Mammary epithelial cell (primary cell): ENCODE measurements at regions not wholly inside any gene's neighbourhood (a gene's known extent, or its start where the extent isn't known, plus 50 kb on each side); places are given as distances from the start of the nearest gene placed in this dataset.

Experiments used
- CTCF ChIP-seq, 2 donors: IDR thresholded peaks in 1 of 2; conservative IDR thresholded peaks in 1 of 2; 2 replicates each; pipeline ENCODE4 v1.5.1; 2011 to 2012; ENCODE audit warnings: inconsistent platforms in 2 of 2, low read length in 2 of 2, mild to moderate bottlenecking in 2 of 2, control low read depth in 1 of 2, low read depth in 1 of 2; ENCODE audit not compliant: insufficient read depth in 1 of 2; ENCODE audit errors: extremely low read depth in 1 of 2
- EZH2 ChIP-seq: IDR thresholded peaks from 2 replicates; pipeline ENCODE4 v1.6.1; 2012; ENCODE audit warnings: low read length, inconsistent platforms, borderline replicate concordance

DNA sequence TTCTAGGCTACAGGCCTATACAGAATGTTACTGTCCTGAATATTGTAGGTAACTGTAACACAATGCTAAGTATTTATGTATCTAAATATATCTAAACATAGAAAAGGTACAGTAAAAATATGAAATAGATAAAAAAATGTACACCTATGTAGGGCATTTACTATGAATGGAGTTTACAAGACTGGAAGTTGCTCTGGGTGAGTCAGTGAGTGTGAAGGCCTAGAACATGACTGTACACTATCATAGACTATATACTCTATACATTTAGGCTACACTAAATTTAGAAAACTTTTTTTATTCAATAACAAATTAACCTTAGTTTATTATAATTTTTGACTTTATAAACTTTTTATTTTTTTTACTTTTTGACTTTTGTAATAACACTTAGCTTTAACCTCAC lies 136.9 kb downstream of the DUSP10 start:
- TF ChIP-seq CTCF (conservative IDR thresholded peaks at IDR 0.05 in 1 of 2, IDR thresholded peaks at IDR 0.05 in 1 of 2; ENCODE audit: extremely low read depth in 1 of 2, insufficient read depth in 1 of 2, low read depth in 1 of 2, low read length in 2 of 2) (no peak), EZH2 (no peak)
